CD4-positive, alpha-beta memory T cell (primary cell): ENCODE measurements at regions not wholly inside any gene's neighbourhood (a gene's known extent, or its start where the extent isn't known, plus 50 kb on each side); places are given as distances from the start of the nearest gene placed in this dataset.

Experiments used
- CTCF ChIA-PET: fragments of 350-600 bp; sonication (Branson Sonifier 250); formaldehyde crosslinking; loops from one replicate; lab custom pipeline; 2021; ENCODE audit warnings: inconsistent platforms; ENCODE audit not compliant: partially characterized antibody; lab: Charles Lee
- POLR2A ChIA-PET: fragments of 350-600 bp; sonication (Branson Sonifier 250); formaldehyde crosslinking; loops from one replicate; lab custom pipeline; 2021; ENCODE audit not compliant: partially characterized antibody; lab: Charles Lee
- DNase-seq, 5 donors: peaks; one replicate each; pipeline versions ENCODE4 v3.0.0 to v3.0.0-alpha.2; 2020 to 2022; ENCODE audit warnings: mixed read lengths in 1 of 5
- H3K27ac ChIP-seq: one replicate; pipeline ENCODE4 v1.7.0; 2013; ENCODE audit warnings: low read depth, low read length
- H3K27me3 ChIP-seq: 2 replicates; pipeline ENCODE4 v1.7.0; 2013; ENCODE audit warnings: mild to moderate bottlenecking, low read length, moderate library complexity; ENCODE audit not compliant: insufficient read depth
- H3K36me3 ChIP-seq: 2 replicates; pipeline ENCODE4 v1.7.0; 2013; ENCODE audit warnings: mild to moderate bottlenecking, low read length, moderate library complexity; ENCODE audit not compliant: insufficient read depth
- H3K4me1 ChIP-seq: 2 replicates; pipeline ENCODE4 v1.7.0; 2013; ENCODE audit warnings: mild to moderate bottlenecking, low read length, moderate library complexity; ENCODE audit not compliant: insufficient read depth
- H3K4me3 ChIP-seq, 2 donors: one replicate each; pipeline ENCODE4 v1.7.0; 2013; ENCODE audit warnings: low read length in 2 of 2, mild to moderate bottlenecking in 1 of 2
- H3K9me3 ChIP-seq, 2 donors: one replicate each; pipeline ENCODE4 v1.7.0; 2013; ENCODE audit warnings: low read length in 2 of 2, control low read depth in 1 of 2; ENCODE audit not compliant: control insufficient read depth in 1 of 2
- H3K27ac Mint-ChIP-seq, 7 donors: one replicate each; pipeline ENCODE4 v1.8.0; 2020 to 2021; ENCODE audit warnings: mixed read lengths in 7 of 7, mild to moderate bottlenecking in 6 of 7, inconsistent platforms in 3 of 7, moderate library complexity in 3 of 7
- H3K27me3 Mint-ChIP-seq, 2 donors: one replicate each; pipeline ENCODE4 v1.8.0; 2020 to 2021; ENCODE audit warnings: mixed read lengths in 2 of 2
- H3K36me3 Mint-ChIP-seq, 2 donors: one replicate each; pipeline ENCODE4 v1.8.0; 2020 to 2021; ENCODE audit warnings: mixed read lengths in 2 of 2, inconsistent platforms in 1 of 2, mild to moderate bottlenecking in 1 of 2
- H3K4me1 Mint-ChIP-seq, 4 donors: one replicate each; pipeline ENCODE4 v1.8.0; 2020 to 2021; ENCODE audit warnings: mixed read lengths in 4 of 4, mild to moderate bottlenecking in 1 of 4
- H3K4me3 Mint-ChIP-seq, 8 donors: one replicate each; pipeline ENCODE4 v1.8.0; 2020 to 2021; ENCODE audit warnings: mixed read lengths in 8 of 8, mild to moderate bottlenecking in 7 of 8, moderate library complexity in 6 of 8, inconsistent platforms in 3 of 8
- H3K9me3 Mint-ChIP-seq, 8 donors: one replicate each; pipeline ENCODE4 v1.8.0; 2020 to 2021; ENCODE audit warnings: mixed read lengths in 8 of 8, mild to moderate bottlenecking in 5 of 8, inconsistent platforms in 3 of 8, moderate library complexity in 1 of 8
- intact Hi-C: fragments of 100-400 bp; cut with micrococcal nuclease; formaldehyde crosslinking; loops from one replicate; pipeline ENCODE4 v1.15.1; 2023

DNA sequence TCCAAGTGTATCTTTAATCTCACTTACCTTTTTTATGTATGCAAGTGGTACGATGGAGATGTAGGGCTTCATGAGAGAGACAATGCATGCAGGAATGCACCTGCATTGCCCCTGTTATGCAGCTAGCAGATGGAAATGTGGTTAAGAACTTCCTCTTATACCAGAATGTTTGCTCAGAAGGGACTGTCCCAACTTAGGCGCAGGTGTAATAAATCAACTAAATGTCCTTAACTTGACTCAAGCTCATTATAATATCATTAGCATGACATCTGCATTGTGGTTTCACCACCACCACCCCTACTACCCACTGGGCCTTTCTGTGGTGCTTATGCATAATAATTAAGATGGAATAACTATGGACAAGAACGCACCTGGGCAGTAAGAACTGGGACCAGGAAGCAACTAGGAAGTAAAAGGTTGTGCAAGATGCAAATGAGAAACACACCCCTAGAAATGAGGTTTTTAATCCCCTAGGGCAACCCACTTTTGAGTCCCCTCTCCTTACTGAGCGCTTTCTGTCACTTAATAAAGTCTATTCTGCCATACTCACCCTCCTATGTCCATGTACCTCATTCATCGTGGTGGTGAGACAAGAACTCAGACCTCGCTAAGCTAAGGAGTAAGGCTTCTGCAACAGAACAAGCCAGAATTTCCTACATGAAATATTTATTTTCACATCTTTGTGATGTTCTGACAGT is 1103.3 kb upstream of the B3GALT2 start:
- Mint-ChIP-seq H3K4me1 (peaks cover 22 to 31% (median 24%) of the 10 kb centered on the region in 4 donors), H3K36me3 (peaks cover 0 to 6% of the 10 kb centered on the region in 2 donors), H3K9me3 (no peaks in the 10 kb centered on the region), H3K4me3 (peak overlapping the region; percentile 60 to 84 (median 75)), H3K27me3 (no peaks in the 10 kb centered on the region), H3K27ac (peak overlapping the region; percentile 12 to 86 (median 75))
- Histone ChIP-seq H3K4me1 (peaks cover 22% of the 10 kb centered on the region), H3K9me3 (no peaks in the 10 kb centered on the region), H3K27ac (peak overlapping the region; percentile 50), H3K27me3 (no peaks in the 10 kb centered on the region), H3K36me3 (no peaks in the 10 kb centered on the region), H3K4me3 (peak overlapping the region; percentile 2 to 42)
- ChIA-PET POLR2A (interaction anchor here (0.8 to 2.5 kb wide), 13 partner anchors 64 to 1482 kb away, joined by 3 to 15 read pairs (median 3); partner anchors contain the start of gene B3GALT2), CTCF (interaction anchor here (0.8 to 1.4 kb wide), 4 partner anchors 11 to 1104 kb away, joined by 3 to 5 read pairs (median 3); no protein-coding TSS in a partner anchor)
- intact Hi-C loops, result loop anchor here (2.0 to 10.0 kb wide), 6 partner anchors 125 to 1815 kb away; partner anchors contain the start of genes RO60 and UCHL5
- peak; percentile 72 to 89 (median 81) for DNase-seq

DNA sequence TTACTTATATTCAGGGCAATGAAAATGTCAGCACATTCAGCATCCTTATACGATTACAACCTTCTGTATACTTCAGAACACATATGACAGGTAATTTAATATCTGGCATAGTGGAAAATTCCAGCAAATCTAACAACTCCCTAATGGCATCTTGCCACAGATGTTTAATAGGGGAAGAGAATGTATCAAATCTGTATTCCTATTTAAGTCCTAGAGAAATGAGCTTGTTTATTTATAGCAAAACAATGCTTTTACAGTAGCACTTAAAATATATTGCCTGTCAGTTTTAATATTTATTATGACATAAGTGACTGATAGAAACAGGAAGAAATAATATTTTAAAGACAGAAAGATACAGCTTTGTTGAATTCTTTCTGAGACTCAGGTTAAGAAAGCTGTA is 1101.8 kb upstream of the B3GALT2 start:
- Histone ChIP-seq H3K4me1 (peaks cover 22% of the 10 kb centered on the region), H3K4me3 (no peak overlapping the region), H3K9me3 (no peaks in the 10 kb centered on the region), H3K27me3 (no peaks in the 10 kb centered on the region), H3K27ac (no peak overlapping the region), H3K36me3 (no peaks in the 10 kb centered on the region)
- Mint-ChIP-seq H3K9me3 (peaks cover 0 to under 1% (median 0%) of the 10 kb centered on the region in 8 donors), H3K4me1 (peaks cover 19 to 31% (median 23%) of the 10 kb centered on the region in 4 donors), H3K27ac (peak overlapping the region in 4 of 7 donors; percentile 42 to 75 (median 53)), H3K4me3 (peak overlapping the region in 6 of 8 donors; percentile 30 to 72 (median 42)), H3K27me3 (no peaks in the 10 kb centered on the region), H3K36me3 (peaks cover 0 to 6% of the 10 kb centered on the region in 2 donors)
- DNase-seq, result no peak
- intact Hi-C loops, result loop anchor here (2.0 to 10.0 kb wide), 3 partner anchors 123 to 746 kb away; no protein-coding TSS in a partner anchor
- POLR2A ChIA-PET, result interaction anchor here (0.9 to 2.5 kb wide), 5 partner anchors 212 to 1229 kb away, joined by 3 to 15 read pairs (median 12); partner anchors contain the start of genes B3GALT2, RO60 and UCHL5
- CTCF ChIA-PET, result no interaction called here

DNA sequence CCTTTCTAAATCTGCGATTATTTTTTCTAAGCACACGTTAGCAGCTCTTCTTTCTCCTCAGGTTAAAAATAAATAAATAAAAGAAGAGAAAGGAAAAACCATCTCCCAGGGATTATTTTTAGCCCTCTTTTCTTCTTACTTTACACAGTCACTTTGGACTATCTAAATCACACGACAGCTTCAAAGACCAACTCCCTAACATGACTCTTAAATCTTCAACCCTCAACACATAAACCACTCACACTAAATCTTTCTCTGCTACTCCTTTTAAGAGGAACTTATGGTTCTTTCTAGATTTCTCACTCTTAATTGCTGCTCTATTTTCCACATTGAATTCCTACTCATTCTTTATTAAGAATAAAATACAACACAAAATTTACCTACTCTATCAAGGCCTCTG is 1095.0 kb upstream of the B3GALT2 start:
- no peak overlapping the region for H3K27ac ChIP-seq
- H3K4me3 Mint-ChIP-seq, result peak overlapping the region in 2 of 8 donors; percentile 0 to 2
- H3K36me3 Mint-ChIP-seq, result peaks cover 4 to 24% of the 10 kb centered on the region in 2 donors
- peaks cover 0 to 7% (median 3%) of the 10 kb centered on the region in 8 donors for H3K9me3 Mint-ChIP-seq
- POLR2A ChIA-PET, result no interaction called here
- H3K27ac Mint-ChIP-seq, result peak overlapping the region in 3 of 7 donors; percentile 6 to 30 (median 7)
- no peaks in the 10 kb centered on the region for H3K27me3 ChIP-seq
- no peaks in the 10 kb centered on the region for H3K36me3 ChIP-seq
- H3K27me3 Mint-ChIP-seq, result no peaks in the 10 kb centered on the region
- CTCF ChIA-PET, result no interaction called here
- peaks cover 4 to 22% (median 11%) of the 10 kb centered on the region in 4 donors for H3K4me1 Mint-ChIP-seq
- no peak overlapping the region for H3K4me3 ChIP-seq
- no peaks in the 10 kb centered on the region for H3K4me1 ChIP-seq
- no peak for DNase-seq
- intact Hi-C loops, result loop anchor here (10.0 kb wide), 1 partner anchor 117 kb away; no protein-coding TSS in a partner anchor
- no peaks in the 10 kb centered on the region for H3K9me3 ChIP-seq

DNA sequence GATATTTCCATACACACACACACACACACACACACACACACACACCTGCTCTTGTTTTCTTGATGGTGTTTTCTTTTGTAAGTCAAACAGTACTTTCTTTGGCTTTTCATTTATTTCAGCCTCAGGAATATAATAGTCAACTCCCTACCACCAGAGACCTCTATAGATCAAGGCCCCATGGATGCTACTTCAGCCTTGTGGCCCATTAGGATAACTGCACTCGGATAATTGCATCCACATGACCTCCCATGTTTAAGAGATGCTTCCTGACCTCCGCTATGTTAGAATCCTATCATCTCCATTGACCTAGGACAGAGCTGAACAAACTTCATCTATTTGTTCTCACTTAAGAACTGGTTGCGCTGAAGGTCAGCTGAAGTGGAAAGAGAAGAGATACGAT is 1094.0 kb upstream of the B3GALT2 start:
- Mint-ChIP-seq H3K4me1 (peaks cover 4 to 19% (median 11%) of the 10 kb centered on the region in 4 donors), H3K27ac (peak overlapping the region in 3 of 7 donors; percentile 2 to 48 (median 5)), H3K27me3 (no peaks in the 10 kb centered on the region), H3K36me3 (peaks cover 4 to 22% of the 10 kb centered on the region in 2 donors), H3K4me3 (no peak overlapping the region), H3K9me3 (peaks cover 0 to 7% (median 3%) of the 10 kb centered on the region in 8 donors)
- Histone ChIP-seq H3K4me1 (no peaks in the 10 kb centered on the region), H3K36me3 (no peaks in the 10 kb centered on the region), H3K27ac (no peak overlapping the region), H3K9me3 (no peaks in the 10 kb centered on the region), H3K4me3 (no peak overlapping the region), H3K27me3 (no peaks in the 10 kb centered on the region)
- ChIA-PET POLR2A (no interaction called here), CTCF (no interaction called here)
- intact Hi-C loops, result loop anchor here (10.0 kb wide), 1 partner anchor 116 kb away; no protein-coding TSS in a partner anchor
- DNase-seq, result no peak

DNA sequence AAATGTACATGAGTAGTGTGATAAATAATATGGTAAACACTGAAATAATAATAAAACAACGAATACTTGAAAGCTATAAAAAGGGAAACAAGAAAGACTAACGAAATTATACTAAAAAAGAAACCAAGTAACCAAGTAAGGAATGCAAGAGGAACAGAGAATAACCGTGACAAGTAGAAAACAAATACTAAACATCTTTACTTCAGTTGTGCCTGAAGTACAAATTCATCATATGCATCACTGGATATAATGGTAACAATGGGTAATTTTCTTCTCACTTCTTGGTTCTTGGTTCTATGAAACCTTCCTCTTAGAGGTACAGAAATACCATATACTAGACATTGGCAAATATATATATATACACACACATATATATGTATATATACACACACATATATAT is 1093.6 kb upstream of the B3GALT2 start:
- ChIA-PET POLR2A (no interaction called here), CTCF (no interaction called here)
- Histone ChIP-seq H3K9me3 (no peaks in the 10 kb centered on the region), H3K4me1 (no peaks in the 10 kb centered on the region), H3K4me3 (no peak overlapping the region), H3K27me3 (no peaks in the 10 kb centered on the region), H3K36me3 (no peaks in the 10 kb centered on the region), H3K27ac (no peak overlapping the region)
- H3K9me3 Mint-ChIP-seq, result peaks cover 0 to 7% (median 3%) of the 10 kb centered on the region in 8 donors
- no peaks in the 10 kb centered on the region for H3K27me3 Mint-ChIP-seq
- H3K27ac Mint-ChIP-seq, result peak overlapping the region in 1 of 7 donors; percentile 41
- peaks cover 4 to 19% (median 11%) of the 10 kb centered on the region in 4 donors for H3K4me1 Mint-ChIP-seq
- DNase-seq, result no peak
- intact Hi-C loops, result loop anchor here (5.0 to 10.0 kb wide), 2 partner anchors 38 to 115 kb away; no protein-coding TSS in a partner anchor
- no peak overlapping the region for H3K4me3 Mint-ChIP-seq
- peaks cover 4 to 26% of the 10 kb centered on the region in 2 donors for H3K36me3 Mint-ChIP-seq

DNA sequence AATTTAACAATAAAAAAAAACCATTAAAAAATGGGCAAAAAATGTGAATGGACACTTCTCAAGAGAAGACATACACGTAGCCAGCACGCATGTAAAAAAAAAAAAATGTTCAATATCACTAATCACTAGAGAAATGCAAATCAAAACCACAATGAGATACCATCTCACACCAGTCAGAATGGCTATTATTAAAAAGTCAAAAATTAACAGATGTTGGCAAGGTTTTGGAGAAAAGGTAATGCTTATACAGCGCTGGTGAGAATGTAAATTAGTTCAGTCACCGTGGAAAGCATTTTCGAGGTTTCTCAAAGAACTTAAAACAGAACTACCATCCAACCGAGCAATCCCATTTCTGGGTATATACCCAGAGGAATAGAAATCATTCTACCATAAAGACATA is 1091.5 kb upstream of the B3GALT2 start:
- Histone ChIP-seq H3K9me3 (no peaks in the 10 kb centered on the region), H3K4me3 (no peak overlapping the region), H3K27me3 (no peaks in the 10 kb centered on the region), H3K36me3 (no peaks in the 10 kb centered on the region), H3K27ac (no peak overlapping the region), H3K4me1 (no peaks in the 10 kb centered on the region)
- Mint-ChIP-seq H3K4me3 (peak overlapping the region in 1 of 8 donors; percentile 3), H3K27ac (peak overlapping the region in 1 of 7 donors; percentile 60), H3K27me3 (no peaks in the 10 kb centered on the region), H3K9me3 (peaks cover 0 to 14% (median 3%) of the 10 kb centered on the region in 8 donors), H3K4me1 (peaks cover under 1 to 19% (median 10%) of the 10 kb centered on the region in 4 donors), H3K36me3 (peaks cover 7 to 26% of the 10 kb centered on the region in 2 donors)
- no peak for DNase-seq
- POLR2A ChIA-PET, result no interaction called here
- CTCF ChIA-PET, result no interaction called here
- intact Hi-C loops, result loop anchor here (5.0 kb wide), 1 partner anchor 36 kb away; no protein-coding TSS in a partner anchor

DNA sequence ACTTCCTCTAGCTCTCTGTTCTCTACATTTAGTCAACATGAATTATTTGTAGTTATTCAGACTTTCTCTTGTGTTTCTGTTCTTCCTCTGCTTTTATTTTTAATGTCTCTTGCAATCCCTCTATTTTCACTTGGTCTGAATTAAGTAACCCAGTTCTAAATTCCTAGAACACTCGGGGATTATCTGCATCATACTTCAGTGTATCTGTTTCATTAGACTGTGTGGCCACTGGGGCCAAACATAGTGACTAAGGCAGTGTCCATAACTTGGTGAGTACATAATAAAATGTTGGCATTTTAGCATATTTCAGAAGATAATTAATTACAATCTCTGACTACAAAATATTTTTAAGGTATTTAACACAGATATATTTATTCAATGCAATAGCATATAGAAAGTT is 1087.2 kb upstream of the B3GALT2 start:
- DNase-seq, result no peak
- H3K9me3 ChIP-seq, result no peaks in the 10 kb centered on the region
- H3K27me3 ChIP-seq, result no peaks in the 10 kb centered on the region
- H3K4me3 ChIP-seq, result no peak overlapping the region
- H3K27ac Mint-ChIP-seq, result peak overlapping the region in 1 of 7 donors; percentile 30
- CTCF ChIA-PET, result no interaction called here
- H3K27ac ChIP-seq, result no peak overlapping the region
- intact Hi-C loops, result no loop called here
- H3K36me3 ChIP-seq, result no peaks in the 10 kb centered on the region
- no peak overlapping the region for H3K4me3 Mint-ChIP-seq
- peaks cover 0 to 12% (median 2%) of the 10 kb centered on the region in 4 donors for H3K4me1 Mint-ChIP-seq
- peaks cover 4 to 24% of the 10 kb centered on the region in 2 donors for H3K36me3 Mint-ChIP-seq
- H3K4me1 ChIP-seq, result no peaks in the 10 kb centered on the region
- H3K9me3 Mint-ChIP-seq, result peaks cover 2 to 9% (median 3%) of the 10 kb centered on the region in 8 donors
- POLR2A ChIA-PET, result no interaction called here
- no peaks in the 10 kb centered on the region for H3K27me3 Mint-ChIP-seq
